ENCODE measurements at regions not wholly inside any gene's neighbourhood (a gene's known extent, or its start where the extent isn't known, plus 50 kb on each side); places are given as distances from the start of the nearest gene placed in this dataset.

DNA sequence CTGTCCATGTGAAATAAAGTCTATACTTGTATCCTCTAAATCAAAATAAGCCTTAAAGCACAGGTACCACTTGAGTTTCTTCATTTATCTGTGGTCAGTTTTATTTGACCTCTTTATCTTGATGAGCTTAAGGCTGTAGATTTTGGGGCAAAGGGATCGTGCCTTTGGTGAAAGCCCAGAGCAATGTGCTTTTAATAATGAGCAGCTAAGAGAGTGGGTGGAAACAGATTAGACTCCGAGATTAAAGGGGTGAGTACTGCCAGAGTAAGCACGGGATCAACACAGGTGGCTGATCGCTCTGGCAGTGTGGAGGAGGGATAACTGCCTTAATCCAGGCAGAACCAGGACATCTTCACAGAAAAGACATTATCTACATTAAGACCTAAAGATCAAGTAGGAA lies 280.4 kb downstream of the TDRD15 start:
- DNase-seq, result no peak

DNA sequence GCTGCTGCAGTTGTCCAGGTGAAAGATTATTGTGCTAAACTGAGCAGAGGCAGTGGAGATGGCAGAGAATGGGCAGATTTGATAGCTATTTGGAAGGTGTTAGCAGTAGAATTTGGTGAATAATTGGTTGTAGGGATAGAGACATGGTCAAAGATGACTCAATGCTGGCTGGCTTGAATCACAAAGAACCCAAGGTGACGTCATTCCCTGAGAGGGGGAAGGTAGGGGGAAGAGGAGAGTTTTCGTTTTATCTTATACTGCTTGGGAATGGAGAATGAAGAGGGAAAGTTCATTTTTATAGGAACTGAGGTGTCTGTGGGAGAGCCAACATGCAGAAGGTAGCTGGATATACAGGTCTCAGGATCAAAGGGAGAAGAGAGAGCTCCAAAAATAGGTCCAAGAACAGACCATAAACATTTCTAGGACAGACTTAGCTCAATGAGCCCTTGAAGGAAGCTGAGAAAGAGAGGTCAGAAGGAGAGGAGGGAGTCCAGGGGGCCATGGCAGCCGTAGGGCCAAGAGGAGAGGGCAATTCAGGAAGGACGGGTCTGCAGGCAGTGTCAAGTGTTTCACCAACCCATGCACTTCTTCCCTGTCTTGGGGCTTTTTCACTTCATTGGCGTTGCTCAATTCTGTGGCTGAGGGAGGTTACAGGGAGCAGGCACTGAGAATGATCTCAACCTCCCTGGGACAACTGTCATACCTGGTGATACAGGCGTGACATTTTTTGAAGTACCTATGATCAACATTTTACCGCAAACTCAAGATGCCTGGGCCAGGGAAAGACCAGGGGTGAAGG lies 281.3 kb downstream of the TDRD15 start:
- DNase-seq, result no peak

DNA sequence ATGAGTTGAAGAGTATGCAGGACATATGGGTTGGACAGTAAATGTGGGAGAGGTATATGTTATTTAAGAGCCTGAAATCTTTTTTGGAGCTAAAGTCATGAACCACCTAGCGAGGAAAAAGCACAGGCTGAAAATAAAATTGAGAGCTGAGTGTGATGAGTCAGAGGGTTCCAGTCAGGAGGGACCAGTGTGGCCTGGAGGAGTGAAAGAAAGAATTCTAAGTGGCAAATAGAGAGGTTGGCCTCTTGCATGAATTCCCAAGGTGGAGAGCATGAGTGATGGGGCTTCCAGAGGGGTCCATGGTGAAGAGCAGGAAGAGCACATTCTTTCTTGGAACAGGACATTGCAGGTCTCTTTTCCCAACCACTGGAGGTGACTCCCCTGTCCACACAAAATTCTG lies 282.6 kb downstream of the TDRD15 start:
- DNase-seq, result no peak

DNA sequence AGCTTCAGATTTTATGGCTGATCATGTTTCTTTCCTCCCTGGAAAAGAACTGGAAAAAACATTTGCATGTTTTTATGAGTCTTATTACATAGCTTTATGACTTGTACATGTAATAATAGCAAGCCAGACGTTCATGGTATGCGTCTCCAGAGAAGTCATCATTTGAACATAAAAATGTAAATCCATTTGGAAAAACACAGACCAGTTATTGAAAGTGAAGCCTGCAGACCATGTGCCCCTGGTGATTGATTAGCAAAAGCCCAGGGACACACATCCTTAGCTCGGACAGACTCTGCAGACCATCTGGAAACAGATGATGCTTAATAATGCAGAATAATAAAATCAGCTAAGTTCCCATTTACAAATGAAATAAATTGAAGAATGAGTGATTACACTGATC lies 283.1 kb downstream of the TDRD15 start:
- DNase-seq, result no peak

DNA sequence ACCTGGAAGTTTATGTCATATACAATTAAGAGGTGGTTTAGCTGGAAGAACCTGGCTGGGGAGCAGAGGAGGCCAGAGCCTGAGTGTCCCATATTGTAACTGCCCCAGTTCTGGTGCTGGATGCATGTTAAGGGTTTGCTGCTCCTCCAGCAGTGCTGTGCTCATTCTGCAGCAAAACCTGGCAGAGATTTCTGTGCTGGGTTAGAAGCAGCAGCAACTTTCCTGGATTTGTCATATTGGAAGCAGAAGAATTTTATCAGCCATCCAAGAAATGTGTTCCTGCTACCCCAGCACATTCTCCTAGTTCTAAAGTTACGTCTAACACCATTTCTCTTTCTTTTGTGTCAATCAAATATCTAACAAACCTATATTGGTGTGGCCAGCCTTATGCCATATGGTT lies 284.1 kb downstream of the TDRD15 start:
- DNase-seq, result no peak

DNA sequence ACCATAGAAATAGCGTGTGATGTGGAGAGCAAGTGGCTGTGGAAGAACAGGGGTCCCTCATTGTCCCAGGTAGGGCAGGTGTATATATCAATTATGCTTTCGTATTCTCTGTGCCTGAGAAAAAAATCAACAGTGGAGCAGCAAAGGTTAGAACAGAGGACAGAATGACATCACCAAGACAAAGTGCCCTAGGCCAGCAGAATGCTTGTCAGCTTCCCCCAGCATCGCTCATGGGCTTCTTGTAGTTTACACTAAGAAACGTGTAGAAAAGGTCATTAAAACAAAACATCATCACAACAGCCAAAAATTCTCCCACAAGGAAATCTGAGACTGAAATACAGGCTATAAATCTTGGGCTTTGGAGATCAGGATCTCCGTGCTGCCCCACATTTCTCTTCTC lies 288.0 kb downstream of the TDRD15 start:
- no peak for DNase-seq

DNA sequence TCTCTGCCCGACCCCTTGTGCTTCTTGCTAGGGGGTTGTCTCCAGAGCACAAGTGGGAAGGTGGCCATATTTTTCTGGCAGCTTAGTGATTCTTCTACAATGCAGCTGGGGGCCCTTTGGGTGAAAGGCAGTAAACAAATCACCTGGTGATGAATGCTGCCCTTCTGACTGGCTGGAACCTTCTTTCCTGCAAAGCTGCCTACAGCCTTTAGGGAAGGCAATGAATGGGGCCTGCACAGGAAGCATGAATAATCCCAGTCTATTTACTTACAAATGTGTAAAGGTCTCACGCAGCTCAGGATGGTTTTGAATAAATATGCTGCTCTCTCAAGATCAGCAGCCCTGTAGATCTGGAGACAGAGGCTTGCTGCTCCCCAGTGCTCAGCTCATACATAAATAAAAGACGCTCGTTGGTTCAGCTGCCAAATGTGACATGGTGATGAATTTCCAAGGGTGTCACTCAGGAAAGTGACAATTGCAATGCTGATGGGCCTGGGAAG lies 289.2 kb downstream of the TDRD15 start:
- DNase-seq, result no peak

DNA sequence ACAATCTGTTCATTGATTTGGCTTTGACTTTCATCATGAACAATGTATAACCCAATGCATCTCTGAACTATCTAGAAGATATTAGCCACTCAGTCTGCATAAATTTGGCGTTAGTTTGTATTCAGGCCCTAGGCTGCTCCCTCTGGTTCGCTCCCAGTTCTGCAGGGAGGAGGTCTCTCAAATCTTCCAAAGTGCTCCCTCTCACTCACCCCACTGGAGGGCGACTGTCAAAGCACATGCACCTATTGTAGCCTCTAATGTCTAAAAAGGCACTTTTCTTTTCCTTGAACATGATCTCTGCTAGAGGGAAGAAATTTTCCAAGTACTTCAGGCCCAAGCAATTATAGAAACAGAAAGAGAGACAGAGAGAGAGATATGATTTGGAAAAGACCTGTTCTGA lies 291.5 kb downstream of the TDRD15 start:
- DNase-seq, result no peak

DNA sequence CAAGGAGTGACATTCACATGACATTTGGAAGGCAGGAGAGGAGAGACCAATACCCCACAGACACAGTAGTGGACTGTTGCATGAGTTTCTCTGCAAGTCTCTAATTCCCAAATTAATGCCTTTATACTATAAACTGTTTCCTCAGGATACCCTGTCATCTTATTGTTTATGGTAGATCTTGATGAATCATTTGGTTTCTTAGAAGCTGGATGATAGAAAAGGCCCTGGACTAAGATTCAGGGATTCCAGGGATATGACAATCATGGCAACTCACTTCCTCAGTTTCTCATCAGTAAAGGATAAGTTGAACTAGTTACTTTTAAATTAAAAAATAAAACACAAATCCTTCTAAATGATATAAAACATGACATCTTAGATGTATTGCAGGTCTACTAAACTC lies 292.5 kb downstream of the TDRD15 start:
- no peak for DNase-seq

DNA sequence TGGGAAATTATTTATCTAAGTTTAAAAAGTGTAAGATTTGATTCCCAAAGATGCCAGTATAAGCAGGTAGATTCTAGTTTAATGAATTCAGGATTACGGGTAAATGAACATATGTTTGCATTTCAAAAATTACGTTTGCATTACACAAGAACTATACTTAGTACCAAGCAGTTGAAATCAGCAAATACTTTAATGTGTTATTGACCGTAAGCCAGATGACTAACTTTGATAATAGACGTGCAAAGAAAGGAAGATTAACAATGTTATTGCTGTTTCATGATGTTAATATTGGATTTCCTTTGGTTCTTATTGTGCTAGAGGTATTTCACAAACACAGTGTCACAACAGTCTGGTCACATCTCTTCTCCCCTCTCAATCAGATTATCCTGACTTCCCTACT lies 294.7 kb downstream of the TDRD15 start:
- no peak for DNase-seq

DNA sequence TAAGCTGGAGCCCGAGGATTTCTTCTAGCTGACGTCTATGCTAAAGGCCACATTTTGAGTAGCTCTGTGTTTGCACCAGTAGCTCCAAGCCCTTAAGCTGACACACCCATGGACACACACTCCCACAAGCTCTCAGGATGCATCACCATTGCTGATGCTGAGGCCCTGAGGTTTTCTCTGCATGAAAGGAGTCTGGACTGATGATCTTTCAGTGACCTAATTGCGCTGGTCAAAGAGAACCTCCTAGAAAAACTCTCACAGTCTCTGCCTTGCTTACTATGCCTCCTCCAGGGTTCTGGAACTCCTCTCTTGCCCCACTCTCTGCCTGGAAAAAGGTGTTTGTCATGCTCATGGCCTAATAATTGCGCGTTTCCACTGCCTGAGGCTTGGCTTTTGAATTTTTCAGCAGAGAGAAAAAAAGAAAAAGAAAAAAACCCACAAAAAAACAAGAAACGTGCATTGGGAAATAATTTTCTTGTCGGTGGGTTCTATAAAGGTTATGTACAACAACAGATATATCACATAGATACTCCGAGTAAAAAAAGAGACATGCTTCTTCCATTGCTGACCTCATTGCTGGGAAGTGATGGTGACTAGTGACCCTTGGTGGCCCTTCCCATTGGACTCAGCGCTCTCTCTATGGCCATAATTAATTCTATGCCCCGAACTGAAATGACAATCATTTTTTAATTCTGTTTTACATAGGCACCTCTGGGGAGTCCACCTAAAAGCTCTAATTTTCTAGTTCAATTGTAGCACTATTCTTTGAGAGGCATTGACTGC lies 297.0 kb downstream of the TDRD15 start:
- no peak for DNase-seq

DNA sequence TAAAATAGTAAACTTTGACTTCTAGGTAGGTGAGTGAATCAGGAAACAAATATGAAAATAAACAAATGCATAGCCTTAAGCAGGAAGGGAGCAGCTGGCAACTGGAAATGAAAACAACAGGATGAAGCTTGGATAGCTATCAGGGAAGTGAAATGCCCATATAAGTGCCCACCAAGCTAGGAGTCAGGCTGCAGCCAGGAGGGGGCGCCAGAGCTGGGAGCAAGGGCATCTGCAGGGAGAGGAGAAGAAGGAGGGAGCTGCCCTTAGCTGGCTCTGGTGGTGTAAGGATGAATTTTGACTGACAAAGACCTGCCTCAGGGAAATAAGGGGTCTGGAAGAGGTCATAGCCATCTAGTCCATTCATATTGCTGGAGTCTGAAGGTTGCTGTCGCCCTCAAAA lies 298.3 kb downstream of the TDRD15 start:
- no peak for DNase-seq

DNA sequence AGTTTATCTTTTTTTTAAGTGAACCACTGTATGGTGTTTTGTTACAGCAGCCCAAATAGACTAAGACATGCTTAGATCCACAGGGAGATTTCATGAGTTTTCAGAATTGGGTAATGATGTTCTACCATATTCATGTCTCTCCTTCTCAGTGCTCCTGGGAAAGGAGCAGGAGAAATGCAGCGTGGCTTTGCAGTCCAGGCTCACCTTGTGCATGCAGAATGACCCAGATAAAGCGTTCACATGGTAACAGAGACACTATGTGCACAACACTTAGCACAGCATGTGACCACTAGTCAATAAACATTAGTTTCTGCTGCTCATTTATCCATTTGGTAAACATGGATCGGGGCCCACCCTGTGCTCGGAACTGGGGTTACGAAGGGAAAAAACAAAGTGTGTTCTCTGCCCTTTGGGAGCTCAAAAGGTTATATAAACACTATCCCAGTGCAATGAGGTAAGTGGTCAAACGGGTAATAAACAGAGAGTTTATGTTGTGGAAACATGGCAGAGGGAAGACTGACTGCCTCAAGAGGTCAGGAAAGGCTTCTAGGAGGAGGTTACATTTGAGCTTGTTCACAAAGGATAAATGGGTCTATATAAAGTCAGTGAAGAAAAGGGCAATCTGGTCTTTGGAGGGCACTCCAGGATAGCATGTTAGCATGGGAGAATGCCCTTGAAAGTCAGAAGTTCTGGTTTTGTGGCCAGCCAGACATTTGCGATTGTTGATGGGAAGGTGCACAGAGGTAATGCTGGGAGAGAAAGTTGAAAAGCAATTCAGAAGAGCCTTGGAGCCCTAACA lies 299.2 kb downstream of the TDRD15 start:
- no peak for DNase-seq

DNA sequence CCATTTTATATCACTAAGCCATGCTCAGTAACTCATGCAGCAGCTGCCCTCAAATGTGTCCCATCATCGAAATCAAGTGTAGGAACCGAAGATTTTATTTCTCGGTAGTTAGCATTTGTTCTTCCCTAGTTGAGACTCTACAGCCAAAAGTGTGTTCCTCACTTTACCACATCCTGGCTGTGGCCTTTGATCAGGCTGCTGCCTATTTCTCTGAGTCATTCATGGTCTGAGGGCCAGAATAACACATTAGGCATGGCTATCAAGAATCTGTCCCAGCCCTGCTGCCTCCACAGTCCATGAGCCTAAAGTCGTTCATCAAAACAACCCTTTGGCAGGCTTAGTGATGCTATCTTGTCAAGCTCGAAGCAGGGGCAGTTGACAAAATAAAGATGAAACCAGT lies 300.1 kb downstream of the TDRD15 start:
- no peak for DNase-seq

DNA sequence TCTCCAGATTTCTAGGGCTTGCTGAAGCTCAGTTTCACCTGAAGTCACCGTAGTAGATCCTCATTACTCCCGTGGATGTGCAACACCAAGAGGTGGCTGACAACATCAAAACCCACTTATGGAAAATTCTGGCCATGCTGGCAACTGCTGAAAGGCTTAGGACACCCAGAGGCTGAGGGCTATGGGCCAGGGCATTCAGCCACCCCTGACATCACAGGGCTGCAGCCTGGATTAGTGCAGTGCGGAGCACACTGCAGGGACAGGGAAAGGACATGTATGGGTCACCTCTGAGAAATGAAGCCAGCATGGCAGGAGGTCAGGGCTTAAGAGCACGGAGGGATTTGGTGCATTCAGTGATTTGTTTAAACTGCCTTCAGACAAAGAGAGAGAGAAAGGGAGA lies 300.6 kb downstream of the TDRD15 start:
- no peak for DNase-seq

DNA sequence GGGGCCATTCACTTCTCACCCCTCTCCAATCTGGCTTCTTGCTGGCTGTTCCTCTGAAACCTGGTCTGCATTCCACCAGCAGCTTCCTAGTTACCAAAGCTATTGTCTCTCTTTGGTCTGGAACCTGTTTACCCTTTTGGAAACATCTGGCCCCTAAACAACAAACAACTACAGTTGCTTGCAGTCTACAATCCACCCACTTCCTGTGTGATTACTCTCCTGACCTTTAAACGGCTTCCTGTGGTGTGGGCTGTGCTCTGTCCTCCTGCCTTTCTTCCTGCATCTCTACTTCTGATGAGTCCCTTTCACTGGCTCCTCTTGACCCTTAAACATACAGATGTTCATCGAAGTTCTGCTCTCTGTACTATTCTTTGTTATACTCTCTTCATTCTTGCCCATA lies 303.8 kb downstream of the TDRD15 start:
- no peak for DNase-seq

DNA sequence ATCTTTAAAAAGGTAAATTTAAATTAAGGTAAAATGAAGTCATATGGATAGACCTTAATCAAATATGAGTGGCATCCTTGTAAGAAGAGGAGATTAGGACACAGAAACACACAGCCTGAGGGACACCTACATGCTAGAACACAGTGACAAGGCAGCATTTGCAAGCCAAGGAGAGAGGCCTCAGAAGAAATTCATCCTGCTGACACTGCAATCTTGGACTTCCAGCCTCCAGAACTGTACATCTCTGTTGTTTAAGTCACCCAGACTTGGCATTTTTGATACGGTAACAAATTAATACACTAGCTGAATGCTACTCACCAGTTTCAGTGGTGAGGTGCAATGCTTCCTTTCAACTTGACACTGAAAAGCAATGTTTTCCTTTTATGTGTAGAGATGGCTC lies 305.0 kb downstream of the TDRD15 start:
- no peak for DNase-seq

DNA sequence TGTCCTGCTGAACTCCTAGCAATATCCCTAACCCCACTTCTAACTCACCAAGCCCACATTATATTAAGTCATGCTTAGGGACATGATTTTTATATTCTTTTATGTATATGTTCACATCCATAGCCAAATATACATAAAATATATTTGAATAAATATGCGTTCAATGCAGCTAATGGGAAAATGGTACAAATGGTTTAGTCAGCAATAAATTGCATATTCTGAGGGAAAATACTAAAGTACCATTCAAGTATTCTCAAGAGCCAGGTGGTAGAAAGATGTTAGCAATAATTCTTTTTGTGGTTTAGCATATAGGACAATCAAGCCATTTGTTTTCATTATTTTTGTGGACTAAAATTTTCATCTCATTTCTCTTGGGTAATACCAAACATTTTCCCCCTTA lies 306.0 kb downstream of the TDRD15 start:
- no peak for DNase-seq

DNA sequence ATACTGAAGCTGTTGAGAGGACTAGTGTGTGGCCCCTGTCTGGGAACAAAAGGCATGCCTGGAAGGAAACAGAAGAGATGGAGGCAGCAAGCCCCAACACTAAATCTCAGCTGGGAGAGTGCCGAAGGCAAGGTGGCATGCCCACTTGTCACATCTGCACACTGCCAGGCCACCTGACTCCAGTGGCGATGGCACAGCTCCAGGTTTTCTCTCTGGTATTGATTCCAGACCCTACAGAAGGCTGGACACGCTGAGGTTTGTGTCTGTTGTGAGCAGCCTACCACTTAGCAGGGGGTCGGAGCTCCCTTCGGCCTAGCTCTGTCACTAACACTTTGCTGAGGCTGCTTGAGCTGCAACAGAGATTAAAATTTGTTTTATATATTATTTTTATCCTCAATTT lies 307.3 kb downstream of the TDRD15 start:
- DNase-seq, result no peak

DNA sequence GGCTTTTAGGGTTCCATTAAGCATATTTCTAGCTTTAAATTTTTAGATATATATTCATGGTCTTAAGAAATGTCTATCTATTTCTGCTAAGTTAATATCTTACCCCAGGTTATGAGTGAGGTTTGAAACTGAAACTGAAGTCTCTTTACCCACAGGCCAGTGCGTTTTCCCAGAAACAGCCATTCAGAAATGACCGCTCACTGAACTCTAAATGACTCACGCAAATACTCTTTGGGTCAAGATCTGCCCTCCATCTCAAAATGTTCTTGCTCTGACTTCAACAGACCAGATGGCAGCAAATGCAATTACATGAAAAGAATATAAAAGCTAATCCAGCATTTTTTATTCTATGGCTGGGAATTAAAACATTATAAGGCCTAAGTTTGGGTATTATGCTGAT lies 315.2 kb downstream of the TDRD15 start:
- DNase-seq, result no peak

DNA sequence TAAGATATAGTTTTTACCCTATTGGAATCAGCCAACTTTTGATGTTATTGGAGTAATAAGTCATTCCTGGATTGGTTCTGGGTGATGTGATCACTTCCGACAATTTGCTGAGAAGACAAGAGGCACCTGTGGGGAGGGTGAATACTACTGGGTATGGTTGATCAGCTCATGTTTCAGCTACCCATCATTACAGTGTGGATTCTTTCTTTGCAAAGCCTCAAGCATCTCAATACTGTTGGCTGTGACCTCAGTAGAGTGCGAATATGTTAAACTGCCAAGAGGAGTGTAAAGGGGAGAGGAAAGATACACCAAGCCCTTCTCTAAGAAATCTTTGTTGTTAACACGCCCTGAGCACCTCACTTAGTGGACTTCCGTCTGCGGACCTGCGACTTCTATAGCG lies 317.7 kb downstream of the TDRD15 start:
- no peak for DNase-seq

DNA sequence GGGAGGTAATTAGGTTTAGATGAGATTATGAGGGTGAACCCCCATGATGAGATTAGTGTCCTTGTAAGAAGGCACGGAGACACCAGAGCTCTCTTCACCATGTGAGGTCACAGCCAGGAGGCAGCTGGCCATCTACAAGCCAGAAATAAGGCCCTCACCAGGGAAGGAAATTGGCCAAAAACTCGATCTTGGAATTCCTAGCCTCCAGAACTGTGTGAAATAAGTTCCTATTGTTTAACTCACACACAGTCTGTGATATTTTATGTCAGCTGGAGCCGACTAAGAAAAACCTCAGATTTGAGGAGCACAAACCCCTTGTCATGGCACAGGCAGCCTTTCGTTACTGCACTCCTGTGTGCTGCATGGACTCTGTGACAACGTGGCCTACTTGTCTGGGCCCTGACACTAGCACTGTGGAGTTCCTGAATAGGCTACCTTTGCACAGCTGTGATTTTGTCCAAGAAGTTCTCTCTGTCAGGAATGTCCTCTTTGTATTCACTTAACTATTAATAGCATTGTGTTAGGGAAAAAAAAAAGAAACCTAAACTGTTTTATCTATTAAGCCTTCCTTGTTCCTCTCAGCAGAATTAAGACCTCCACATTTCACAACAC lies 319.8 kb downstream of the TDRD15 start:
- no peak for DNase-seq

DNA sequence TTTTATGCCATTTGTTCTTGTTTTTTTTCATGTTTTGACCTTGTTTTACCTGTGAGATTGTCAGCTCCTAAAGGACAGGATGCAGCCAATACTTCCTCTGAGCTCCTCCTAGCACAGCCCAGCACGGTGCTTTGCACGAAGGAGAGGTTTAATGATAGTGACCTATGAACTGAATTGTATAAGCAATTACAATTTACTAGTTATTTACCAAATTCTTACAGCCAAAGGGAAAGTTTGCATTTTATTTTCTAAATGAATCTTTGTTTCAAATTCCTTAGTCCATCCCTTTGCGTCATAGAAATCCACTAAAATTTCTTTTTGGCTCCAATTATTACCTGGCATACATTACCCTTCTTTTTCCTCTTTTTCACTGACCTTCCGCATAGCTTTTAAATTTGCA lies 326.1 kb downstream of the TDRD15 start:
- no peak for DNase-seq

All from activated naive CD4-positive, alpha-beta T cell treated with anti-CD3 and anti-CD28 coated beads, Interleukin-2, amount 50 U/mL, for 16 hours (primary cell).